GM19467 (cell line): ENCODE measurements at regions not wholly inside any gene's neighbourhood (a gene's known extent, or its start where the extent isn't known, plus 50 kb on each side); places are given as distances from the start of the nearest gene placed in this dataset.
"Not testable (repeated sequence)": the region's sequence is repeated elsewhere in the genome, so short reads cannot be mapped to it uniquely, and the experiment has no call there.

Experiments
- ATAC-seq: cut with Tn5 transposase; IDR thresholded peaks from one replicate; pipeline ENCODE4 v1.9.1; 2021; ENCODE audit warnings: mild to moderate bottlenecking, moderate library complexity; ENCODE audit not compliant: unreplicated experiment

- ATAC-seq: no peak
Measured at GRCh38 chr10:64174666-64175255, 653.6 kb downstream of the REEP3 start.

GRCh38 chr10:64175271-64175962 lies 654.2 kb downstream of the REEP3 start:
- no peak for ATAC-seq

- no peak for ATAC-seq
Measured at GRCh38 chr10:64182671-64183070, 661.5 kb downstream of the REEP3 start.

GRCh38 chr10:64191286-64191685 lies 670.1 kb downstream of the REEP3 start:
- ATAC-seq: no peak

GRCh38 chr10:64196638-64197315 lies 675.6 kb downstream of the REEP3 start:
- no peak for ATAC-seq

- ATAC-seq: no peak
Measured at GRCh38 chr10:64201936-64202335, 680.7 kb downstream of the REEP3 start.

- ATAC-seq: not testable (repeated sequence)
Measured at GRCh38 chr10:64204504-64204903, 683.3 kb downstream of the REEP3 start.

GRCh38 chr10:64206409-64206808 lies 685.2 kb downstream of the REEP3 start:
- no peak for ATAC-seq

- ATAC-seq: no peak
Measured at GRCh38 chr10:64209561-64209960, 688.4 kb downstream of the REEP3 start.

- no peak for ATAC-seq
Measured at GRCh38 chr10:64210211-64210610, 689.0 kb downstream of the REEP3 start.

GRCh38 chr10:64211466-64211865 lies 690.3 kb downstream of the REEP3 start:
- no peak for ATAC-seq

- ATAC-seq: no peak
Measured at GRCh38 chr10:64215088-64215487, 693.9 kb downstream of the REEP3 start.

GRCh38 chr10:64219271-64220025 lies 698.2 kb downstream of the REEP3 start:
- ATAC-seq: no peak

- no peak for ATAC-seq
Measured at GRCh38 chr10:64234489-64234888, 713.3 kb downstream of the REEP3 start.

GRCh38 chr10:64257704-64258103 lies 736.5 kb downstream of the REEP3 start:
- no peak for ATAC-seq

- ATAC-seq: no peak
Measured at GRCh38 chr10:64261092-64261491, 739.9 kb downstream of the REEP3 start.

- ATAC-seq: no peak
Measured at GRCh38 chr10:64261676-64262075, 740.5 kb downstream of the REEP3 start.

GRCh38 chr10:64265961-64266360 lies 744.8 kb downstream of the REEP3 start:
- ATAC-seq: no peak

- no peak for ATAC-seq
Measured at GRCh38 chr10:64271508-64271907, 750.3 kb downstream of the REEP3 start.

- no peak for ATAC-seq
Measured at GRCh38 chr10:64271983-64272382, 750.8 kb downstream of the REEP3 start.

- no peak for ATAC-seq
Measured at GRCh38 chr10:64275001-64275400, 753.8 kb downstream of the REEP3 start.
